Superior temporal gyrus (tissue), 1 donor: ENCODE measurements at regions not wholly inside any gene's neighbourhood (a gene's known extent, or its start where the extent isn't known, plus 50 kb on each side); places are given as distances from the start of the nearest gene placed in this dataset.

Source experiments
- DNase-seq: peaks from one replicate; pipeline ENCODE4 v3.0.0-alpha.2; 2016; ENCODE audit errors: extremely low spot score

- DNase-seq: no peak
These were observed 476.4 kb upstream of the SLC10A2 start for GRCh38 chr13:103542648-103543047.

GRCh38 chr13:103540382-103540765 lies 474.2 kb upstream of the SLC10A2 start:
- no peak for DNase-seq

- DNase-seq: no peak
These were observed 473.6 kb upstream of the SLC10A2 start for GRCh38 chr13:103539721-103540381.

- DNase-seq: peak; percentile 29
These were observed 473.0 kb upstream of the SLC10A2 start for GRCh38 chr13:103539265-103539664.

- DNase-seq: no peak
These were observed 471.4 kb upstream of the SLC10A2 start for GRCh38 chr13:103537616-103538015.

- DNase-seq: no peak
These were observed 465.1 kb upstream of the SLC10A2 start for GRCh38 chr13:103531278-103531677.

GRCh38 chr13:103528437-103528836 lies 462.2 kb upstream of the SLC10A2 start:
- DNase-seq: no peak

- no peak for DNase-seq
These were observed 459.3 kb upstream of the SLC10A2 start for GRCh38 chr13:103525530-103525929.

- no peak for DNase-seq
These were observed 457.6 kb upstream of the SLC10A2 start for GRCh38 chr13:103523858-103524257.

- no peak for DNase-seq
These were observed 455.3 kb upstream of the SLC10A2 start for GRCh38 chr13:103521532-103521931.

- DNase-seq: no peak
These were observed 451.5 kb upstream of the SLC10A2 start for GRCh38 chr13:103517768-103518102.

- no peak for DNase-seq
These were observed 451.0 kb upstream of the SLC10A2 start for GRCh38 chr13:103517066-103517767.

- DNase-seq: no peak
These were observed 450.0 kb upstream of the SLC10A2 start for GRCh38 chr13:103516015-103516795.

- no peak for DNase-seq
These were observed 449.2 kb upstream of the SLC10A2 start for GRCh38 chr13:103515410-103515809.

- no peak for DNase-seq
These were observed 448.4 kb upstream of the SLC10A2 start for GRCh38 chr13:103514619-103515018.

GRCh38 chr13:103514188-103514587 lies 448.0 kb upstream of the SLC10A2 start:
- no peak for DNase-seq

GRCh38 chr13:103510007-103510535 lies 443.9 kb upstream of the SLC10A2 start:
- no peak for DNase-seq

GRCh38 chr13:103497404-103497803 lies 431.2 kb upstream of the SLC10A2 start:
- DNase-seq: no peak

- DNase-seq: no peak
These were observed 421.6 kb upstream of the SLC10A2 start for GRCh38 chr13:103487841-103488240.

GRCh38 chr13:103473081-103473480 lies 406.9 kb upstream of the SLC10A2 start:
- DNase-seq: no peak

- DNase-seq: no peak
These were observed 405.7 kb upstream of the SLC10A2 start for GRCh38 chr13:103471896-103472295.

- DNase-seq: no peak
These were observed 403.6 kb upstream of the SLC10A2 start for GRCh38 chr13:103469771-103470170.

GRCh38 chr13:103466761-103467160 lies 400.5 kb upstream of the SLC10A2 start:
- DNase-seq: no peak
